Activated naive CD4-positive, alpha-beta T cell treated with anti-CD3 and anti-CD28 coated beads, Interleukin-2, amount 50 U/mL, for 24 hours (primary cell): ENCODE measurements at regions not wholly inside any gene's neighbourhood (a gene's known extent, or its start where the extent isn't known, plus 50 kb on each side); places are given as distances from the start of the nearest gene placed in this dataset.

Experiments used
- H3K27ac Mint-ChIP-seq: one replicate; pipeline ENCODE4 v1.8.0; 2021; ENCODE audit warnings: mild to moderate bottlenecking, mixed read lengths
- H3K27me3 Mint-ChIP-seq: one replicate; pipeline ENCODE4 v1.8.0; 2021; ENCODE audit warnings: mixed read lengths
- H3K36me3 Mint-ChIP-seq: one replicate; pipeline ENCODE4 v1.8.0; 2021; ENCODE audit warnings: mixed read lengths
- H3K4me1 Mint-ChIP-seq: one replicate; pipeline ENCODE4 v1.8.0; 2021; ENCODE audit warnings: mixed read lengths
- H3K4me3 Mint-ChIP-seq: one replicate; pipeline ENCODE4 v1.8.0; 2021; ENCODE audit warnings: mild to moderate bottlenecking, mixed read lengths
- H3K9me3 Mint-ChIP-seq: one replicate; pipeline ENCODE4 v1.8.0; 2021; ENCODE audit warnings: mixed read lengths

DNA sequence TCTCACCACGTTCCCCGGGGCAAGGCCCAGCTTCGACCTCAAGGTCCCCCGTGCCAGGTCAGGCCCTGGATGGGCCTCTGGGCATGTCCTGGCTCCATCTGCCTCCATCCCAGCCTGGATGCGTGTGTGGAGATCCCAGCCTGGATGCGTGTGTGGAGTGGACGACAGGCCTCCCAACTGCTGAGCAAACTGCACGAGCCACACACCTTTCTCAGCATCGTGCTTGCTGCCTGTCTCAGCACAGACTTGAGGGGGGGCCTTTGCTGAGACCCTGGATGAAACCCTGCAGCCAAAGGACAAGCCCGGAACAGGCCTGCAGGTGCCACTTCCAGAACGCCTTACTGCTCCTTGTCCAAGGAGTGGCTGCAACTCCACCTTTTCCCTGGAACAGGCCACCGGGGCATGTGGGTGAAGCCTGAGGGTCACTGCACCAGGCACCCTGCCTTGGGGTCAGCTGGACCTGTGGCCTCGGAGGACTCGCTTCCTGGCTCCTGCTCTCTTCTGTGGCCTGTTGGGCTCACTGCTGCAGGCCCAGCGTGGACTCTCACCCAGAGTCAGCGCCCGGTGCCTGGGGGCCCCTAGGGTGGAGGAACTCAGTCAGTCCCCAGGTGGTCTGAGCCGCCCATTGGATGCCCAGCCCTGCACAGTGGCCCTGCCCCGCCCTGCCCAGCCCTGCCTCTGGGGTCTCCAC lies 176.0 kb downstream of the KIF26A start:
- no peak overlapping the region for H3K4me3 Mint-ChIP-seq

DNA sequence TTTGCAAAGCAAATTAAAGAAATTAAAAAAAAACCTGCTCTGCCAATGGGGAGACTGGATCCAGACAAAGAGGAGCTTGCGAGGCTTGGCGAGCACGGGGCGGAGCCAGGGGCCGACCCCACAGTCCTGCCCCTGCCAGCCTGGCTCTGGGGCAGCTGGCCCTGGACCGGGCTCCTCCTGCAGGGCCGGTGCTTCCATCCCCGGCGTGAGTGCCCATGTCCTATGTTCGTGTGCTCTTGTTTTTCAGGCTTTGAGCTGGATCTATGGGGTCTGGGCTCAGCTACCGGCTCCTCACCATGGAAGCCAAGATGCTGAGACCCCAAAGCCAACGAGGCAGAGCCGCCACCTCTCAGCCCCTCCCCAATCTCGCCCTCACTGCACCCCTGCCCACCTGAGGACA lies 176.8 kb downstream of the KIF26A start:
- Mint-ChIP-seq H3K9me3 (no peaks in the 10 kb centered on the region), H3K27me3 (no peaks in the 10 kb centered on the region), H3K27ac (no peak overlapping the region), H3K4me3 (no peak overlapping the region), H3K4me1 (no peaks in the 10 kb centered on the region), H3K36me3 (peaks cover 1% of the 10 kb centered on the region)

More for the DNA sequence above, 176.0 kb downstream of the KIF26A start:
- no peaks in the 10 kb centered on the region for H3K4me1 Mint-ChIP-seq
- H3K27me3 Mint-ChIP-seq = no peaks in the 10 kb centered on the region
- no peak overlapping the region for H3K27ac Mint-ChIP-seq
- peaks cover 1% of the 10 kb centered on the region for H3K36me3 Mint-ChIP-seq
- no peaks in the 10 kb centered on the region for H3K9me3 Mint-ChIP-seq

DNA sequence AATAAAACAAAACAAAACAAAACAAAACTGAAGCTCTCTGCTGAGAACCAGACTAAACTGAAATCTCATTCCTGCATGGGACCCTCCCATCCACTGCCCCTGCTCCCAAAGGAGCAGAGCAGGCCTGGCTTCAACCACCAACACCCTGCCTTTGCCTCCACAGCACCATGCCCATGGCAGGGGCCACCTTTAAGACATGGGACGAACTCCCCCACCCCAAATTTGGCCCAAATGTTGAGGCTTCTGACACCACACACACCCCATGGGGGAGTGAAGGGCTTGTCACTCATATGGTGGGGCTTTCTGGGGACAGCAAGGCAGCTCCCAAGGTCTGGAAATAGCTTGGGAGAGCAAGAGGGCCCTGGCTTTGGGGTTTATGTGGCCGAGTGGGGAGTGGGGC lies 177.2 kb downstream of the KIF26A start:
- Mint-ChIP-seq H3K4me1 (no peaks in the 10 kb centered on the region), H3K27me3 (no peaks in the 10 kb centered on the region), H3K27ac (no peak overlapping the region)

DNA sequence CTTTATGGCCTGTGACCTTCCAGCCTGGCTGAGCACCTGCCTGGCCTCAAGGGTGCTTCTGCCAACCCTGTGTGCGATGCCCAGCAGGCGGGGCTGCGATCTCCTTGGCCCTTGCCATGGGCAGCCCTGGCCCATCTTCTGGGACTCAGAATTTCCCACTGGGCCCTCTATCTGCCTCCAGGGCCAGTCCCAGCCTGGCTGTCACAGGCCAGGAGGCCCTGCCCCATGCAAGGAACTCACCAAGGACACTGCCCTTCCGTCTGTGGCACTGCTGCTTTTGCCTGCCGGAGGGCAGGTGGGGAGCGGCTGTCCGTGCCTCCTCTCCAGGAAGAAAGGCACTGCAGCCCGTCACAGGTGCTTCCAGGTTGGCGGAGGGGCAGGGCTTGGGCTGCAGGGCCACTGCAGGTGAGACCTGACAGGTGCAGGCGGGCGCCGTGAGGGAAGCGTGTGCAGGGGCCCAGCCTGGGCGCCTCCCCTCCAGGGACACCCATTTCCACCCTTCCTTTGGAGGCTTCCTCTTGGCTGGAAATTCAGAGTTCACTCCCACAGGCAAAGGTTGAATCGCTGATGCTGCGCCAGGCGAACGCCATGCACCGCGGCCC lies 177.8 kb downstream of the KIF26A start:
- Mint-ChIP-seq H3K4me3 (no peak overlapping the region), H3K4me1 (no peaks in the 10 kb centered on the region), H3K36me3 (peaks cover 1% of the 10 kb centered on the region), H3K27ac (peak overlapping the region; percentile 46), H3K9me3 (no peaks in the 10 kb centered on the region), H3K27me3 (peaks cover 2% of the 10 kb centered on the region)

More for the DNA sequence above, 177.2 kb downstream of the KIF26A start:
- Mint-ChIP-seq H3K4me3 (no peak overlapping the region), H3K9me3 (no peaks in the 10 kb centered on the region), H3K36me3 (peaks cover 1% of the 10 kb centered on the region)

DNA sequence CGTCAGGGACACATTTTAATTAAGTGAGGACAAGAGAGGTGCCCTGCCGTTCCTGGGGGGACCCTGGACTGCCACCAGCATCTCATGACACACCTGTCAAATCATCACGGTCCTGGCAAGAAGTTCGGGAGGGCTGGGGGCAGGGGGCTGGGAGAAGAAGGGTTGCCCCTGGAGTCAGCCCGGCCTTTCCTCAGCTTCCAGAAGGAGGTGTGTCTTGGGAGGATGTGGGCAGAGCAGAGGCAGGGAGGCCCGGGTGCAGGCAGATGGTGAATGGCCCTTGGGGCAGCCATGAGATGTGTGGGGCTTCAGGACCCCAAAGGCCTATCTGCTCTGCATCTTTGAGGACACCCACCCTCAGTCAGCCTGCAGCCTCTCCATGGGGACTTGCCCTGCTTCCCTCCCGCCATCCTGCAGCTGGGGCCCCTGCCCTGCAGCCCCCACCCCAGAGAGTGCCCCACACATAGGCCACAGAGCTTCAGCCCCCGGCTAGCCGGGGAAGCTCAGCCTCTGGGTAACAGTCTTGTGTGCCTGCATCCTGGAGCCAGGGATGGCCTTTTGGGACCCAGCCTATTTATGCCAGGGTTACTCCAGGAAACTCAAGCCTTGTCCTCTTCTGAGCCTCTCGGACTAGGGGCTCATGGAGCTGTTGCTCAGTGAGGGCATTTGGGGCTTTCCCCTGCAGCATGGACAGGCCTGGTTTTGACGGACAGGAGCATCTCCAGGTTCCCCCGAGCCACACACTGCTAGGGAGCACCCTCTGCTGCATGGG lies 178.5 kb downstream of the KIF26A start:
- Mint-ChIP-seq H3K9me3 (no peaks in the 10 kb centered on the region), H3K4me1 (no peaks in the 10 kb centered on the region), H3K27me3 (peaks cover 2% of the 10 kb centered on the region), H3K4me3 (no peak overlapping the region), H3K27ac (peak overlapping the region; percentile 46), H3K36me3 (no peaks in the 10 kb centered on the region)

DNA sequence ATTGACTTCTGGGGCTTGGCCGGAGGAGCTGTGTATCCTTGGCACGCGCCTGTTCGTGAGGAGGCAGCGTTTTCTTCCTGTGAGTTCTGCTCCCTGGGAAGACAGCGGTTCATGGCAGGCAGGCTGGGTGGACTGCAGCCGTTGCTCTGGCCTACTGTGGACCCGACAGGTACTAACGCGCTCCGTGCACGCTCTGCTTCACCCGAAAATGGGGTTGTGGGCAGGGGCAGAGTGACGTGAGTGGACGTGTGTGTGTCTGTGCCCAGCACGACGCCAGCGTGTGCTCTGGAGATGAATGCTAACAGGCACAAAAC lies 179.1 kb downstream of the KIF26A start:
- Mint-ChIP-seq H3K9me3 (no peaks in the 10 kb centered on the region), H3K27me3 (peaks cover 2% of the 10 kb centered on the region), H3K36me3 (no peaks in the 10 kb centered on the region), H3K27ac (no peak overlapping the region), H3K4me1 (no peaks in the 10 kb centered on the region), H3K4me3 (no peak overlapping the region)

DNA sequence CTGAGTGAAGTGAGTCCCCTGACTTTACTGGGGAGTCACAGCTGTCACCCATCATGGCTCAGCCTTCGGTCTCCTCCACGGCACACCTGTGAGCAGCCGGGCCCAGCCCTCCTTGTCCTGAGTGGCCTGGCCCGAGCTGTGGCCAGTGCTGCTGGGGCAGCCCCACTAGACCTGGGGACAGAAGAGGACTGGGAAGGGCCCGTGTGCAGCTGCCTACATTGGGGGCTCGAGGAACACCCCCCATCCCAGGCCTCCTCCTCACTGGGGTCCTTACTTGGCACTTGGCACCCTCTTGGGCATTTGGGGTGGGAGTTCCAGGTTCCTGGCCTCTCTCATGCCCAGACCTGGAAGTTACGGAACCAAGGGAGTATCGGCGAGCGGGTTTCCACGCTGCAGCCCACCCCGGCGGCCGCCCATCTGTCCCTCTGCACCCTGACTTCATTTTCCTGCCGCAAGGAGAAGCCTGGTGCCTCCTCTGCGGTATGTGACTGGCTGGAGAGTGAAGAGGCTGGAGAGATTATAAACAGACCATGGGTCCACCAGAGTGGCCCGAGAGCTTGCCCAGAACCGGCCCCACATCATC lies 179.7 kb downstream of the KIF26A start:
- Mint-ChIP-seq H3K27ac (no peak overlapping the region), H3K36me3 (no peaks in the 10 kb centered on the region), H3K9me3 (no peaks in the 10 kb centered on the region), H3K27me3 (peaks cover 4% of the 10 kb centered on the region), H3K4me3 (no peak overlapping the region), H3K4me1 (no peaks in the 10 kb centered on the region)

DNA sequence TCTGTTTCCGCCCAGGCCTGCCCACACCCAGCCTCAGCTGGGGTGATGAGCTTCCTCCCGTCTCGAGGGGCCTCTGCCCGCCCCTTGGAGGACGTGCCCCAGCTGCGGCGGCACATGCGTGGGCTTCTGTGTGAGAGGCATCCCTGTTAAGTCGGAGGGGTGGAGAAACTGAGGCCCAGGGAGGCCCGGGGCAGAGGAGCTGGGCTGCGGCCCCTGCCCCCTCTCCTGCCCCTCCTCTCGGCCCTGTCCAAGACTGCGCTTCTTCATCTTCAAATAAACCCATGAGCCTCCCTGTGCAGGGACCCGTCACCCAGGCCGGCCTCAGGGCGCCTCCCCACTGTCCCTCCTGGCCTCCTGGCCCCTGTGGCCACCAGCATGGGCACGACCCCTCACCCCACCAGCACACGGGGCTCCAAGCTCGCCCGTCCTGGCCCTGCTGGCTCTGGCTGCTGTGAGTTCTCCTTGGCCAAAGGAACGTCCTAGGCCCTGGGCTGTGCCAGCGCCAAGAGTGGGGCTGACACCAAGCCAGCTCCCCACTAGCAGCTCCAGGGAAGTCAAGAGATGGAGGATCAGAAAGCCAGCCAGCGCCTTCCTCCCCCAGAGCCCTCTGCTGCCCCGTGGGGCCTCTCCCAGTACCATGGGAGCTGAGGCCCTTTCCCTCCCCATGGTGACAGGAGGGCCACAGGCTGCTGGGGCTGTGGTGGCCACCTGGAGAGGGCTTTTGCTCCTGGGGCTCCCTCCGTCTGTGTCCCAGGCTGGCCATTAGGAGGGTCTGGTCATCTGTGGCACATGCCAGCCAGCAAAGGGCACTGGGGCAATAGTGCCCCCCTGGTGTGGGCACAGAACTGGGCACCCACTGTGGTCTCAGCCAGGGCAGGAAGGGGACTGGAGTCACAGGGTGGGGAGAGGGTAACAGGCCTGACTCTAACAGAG lies 180.4 kb downstream of the KIF26A start:
- H3K9me3 Mint-ChIP-seq = no peaks in the 10 kb centered on the region

DNA sequence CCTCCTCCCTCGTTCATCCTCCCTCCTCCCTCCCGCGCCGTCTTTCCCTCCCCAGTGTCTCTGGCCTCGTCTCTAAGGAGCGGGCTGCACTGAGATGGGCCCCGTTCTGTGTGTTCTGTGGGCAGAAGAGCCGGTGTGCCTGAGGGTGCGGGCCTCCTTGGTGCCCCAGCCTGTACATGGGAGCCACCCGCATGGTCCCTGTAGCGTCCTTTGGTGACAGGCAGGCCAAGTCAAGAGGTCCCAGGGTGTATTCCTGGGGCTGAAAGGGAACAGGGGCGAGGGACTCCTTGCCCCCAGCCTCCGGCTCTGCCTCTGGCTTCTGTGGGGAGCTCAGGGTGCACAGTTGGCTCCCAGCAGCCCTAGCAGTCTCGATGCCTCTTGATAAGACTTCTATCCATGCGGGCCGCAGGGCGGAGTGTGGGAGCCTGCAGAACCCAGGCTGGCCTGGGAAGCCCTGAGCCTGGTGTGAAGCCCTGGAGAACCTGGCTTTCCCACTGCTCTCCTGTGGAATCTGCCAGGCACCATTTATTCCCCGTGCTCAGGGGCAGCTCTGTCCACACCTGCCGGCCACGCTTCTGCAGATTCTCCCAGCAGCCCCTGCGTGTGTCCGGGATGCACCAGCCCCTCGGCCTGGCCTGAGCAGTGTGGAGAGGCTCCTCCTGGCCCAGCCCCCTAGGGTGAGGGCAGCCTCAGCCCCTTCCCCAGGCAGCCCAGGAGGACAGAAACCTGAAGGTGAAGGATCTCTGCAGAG lies 181.3 kb downstream of the KIF26A start:
- Mint-ChIP-seq H3K4me3 (no peak overlapping the region), H3K27ac (no peak overlapping the region), H3K27me3 (peaks cover 4% of the 10 kb centered on the region), H3K4me1 (no peaks in the 10 kb centered on the region), H3K9me3 (no peaks in the 10 kb centered on the region), H3K36me3 (no peaks in the 10 kb centered on the region)

More for the DNA sequence above, 180.4 kb downstream of the KIF26A start:
- Mint-ChIP-seq H3K27ac (no peak overlapping the region), H3K36me3 (no peaks in the 10 kb centered on the region), H3K4me1 (no peaks in the 10 kb centered on the region), H3K27me3 (peaks cover 4% of the 10 kb centered on the region), H3K4me3 (no peak overlapping the region)

DNA sequence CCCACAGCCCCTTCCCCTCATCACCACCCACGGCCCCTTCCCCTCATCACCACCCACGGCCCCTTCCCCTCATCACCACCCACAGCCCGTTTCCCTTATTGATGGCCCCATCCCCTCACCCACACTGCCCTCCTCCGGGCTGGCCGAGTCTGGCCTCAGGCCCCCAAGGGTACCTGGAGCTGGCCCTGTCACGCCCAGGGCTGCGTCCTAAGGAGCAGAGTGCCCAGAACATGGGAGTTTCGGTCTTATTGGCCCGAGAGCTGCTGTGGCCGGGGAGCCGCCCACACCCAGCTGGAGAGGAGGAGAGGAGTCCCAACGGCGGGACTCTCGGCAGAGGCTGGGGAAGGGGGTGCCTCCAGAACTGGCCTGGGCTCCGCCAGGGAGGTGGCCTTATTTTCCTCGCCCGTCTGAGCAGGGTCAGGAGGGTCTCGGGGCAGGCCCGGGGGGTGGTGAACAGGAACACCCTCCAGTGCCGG lies 182.3 kb downstream of the KIF26A start:
- H3K36me3 Mint-ChIP-seq = no peaks in the 10 kb centered on the region

DNA sequence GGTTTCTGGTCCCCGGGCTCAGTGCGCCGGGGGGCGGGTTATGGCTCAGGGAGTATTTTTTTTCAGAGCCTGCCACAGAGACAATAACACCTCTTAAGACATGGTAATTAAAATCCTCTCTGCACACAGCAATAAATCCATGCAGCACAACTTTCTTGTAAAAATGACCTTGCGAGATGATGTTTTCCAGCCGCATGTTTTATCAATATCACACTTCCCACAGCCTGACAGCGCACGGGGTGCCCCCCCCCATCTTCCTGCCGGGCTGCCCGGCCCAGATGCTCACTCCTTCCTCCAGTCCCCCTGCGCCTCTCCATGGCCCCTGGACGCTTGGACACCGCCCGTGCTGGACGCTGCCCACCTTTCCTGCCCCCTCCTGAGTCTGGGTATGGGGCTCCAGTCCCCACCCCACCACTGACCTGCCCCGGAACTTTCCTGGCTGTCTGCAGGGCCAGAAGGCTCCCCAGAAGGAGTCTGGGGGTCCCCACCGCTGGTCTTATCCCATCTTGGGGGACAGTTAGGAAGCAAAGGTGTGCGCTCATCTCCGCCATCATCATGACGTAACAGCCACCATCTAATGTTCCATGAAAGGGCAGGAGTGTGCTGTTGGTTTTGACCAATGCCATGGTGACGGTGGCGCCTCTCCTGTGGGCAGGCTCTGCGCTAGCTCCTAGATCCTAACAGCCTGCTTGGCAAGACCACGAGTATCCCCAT lies 182.9 kb downstream of the KIF26A start:
- Mint-ChIP-seq H3K4me3 (no peak overlapping the region), H3K36me3 (no peaks in the 10 kb centered on the region), H3K9me3 (no peaks in the 10 kb centered on the region), H3K27ac (no peak overlapping the region), H3K27me3 (peaks cover 4% of the 10 kb centered on the region), H3K4me1 (no peaks in the 10 kb centered on the region)

More for the DNA sequence above, 182.3 kb downstream of the KIF26A start:
- Mint-ChIP-seq H3K4me1 (no peaks in the 10 kb centered on the region), H3K27me3 (peaks cover 4% of the 10 kb centered on the region), H3K4me3 (no peak overlapping the region), H3K27ac (no peak overlapping the region), H3K9me3 (no peaks in the 10 kb centered on the region)

DNA sequence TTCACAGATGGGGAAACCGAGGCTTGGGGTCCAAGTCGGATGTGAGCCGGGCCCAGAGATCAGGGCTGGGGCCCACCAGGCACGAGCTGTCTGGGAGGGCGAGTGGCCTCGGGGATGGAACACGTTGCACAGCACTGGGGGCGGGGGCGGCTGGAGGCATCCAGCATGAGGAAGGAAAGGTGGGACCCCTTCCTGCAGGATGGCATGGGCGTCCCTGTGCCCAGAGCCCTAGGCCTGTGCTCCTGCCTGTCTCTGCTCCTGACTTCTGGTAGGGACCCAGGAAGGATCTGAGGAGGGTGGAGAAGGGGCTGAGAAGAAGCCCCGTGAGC lies 183.4 kb downstream of the KIF26A start:
- Mint-ChIP-seq H3K36me3 (no peaks in the 10 kb centered on the region), H3K4me1 (no peaks in the 10 kb centered on the region), H3K4me3 (no peak overlapping the region), H3K27me3 (peaks cover 4% of the 10 kb centered on the region), H3K27ac (no peak overlapping the region), H3K9me3 (no peaks in the 10 kb centered on the region)

DNA sequence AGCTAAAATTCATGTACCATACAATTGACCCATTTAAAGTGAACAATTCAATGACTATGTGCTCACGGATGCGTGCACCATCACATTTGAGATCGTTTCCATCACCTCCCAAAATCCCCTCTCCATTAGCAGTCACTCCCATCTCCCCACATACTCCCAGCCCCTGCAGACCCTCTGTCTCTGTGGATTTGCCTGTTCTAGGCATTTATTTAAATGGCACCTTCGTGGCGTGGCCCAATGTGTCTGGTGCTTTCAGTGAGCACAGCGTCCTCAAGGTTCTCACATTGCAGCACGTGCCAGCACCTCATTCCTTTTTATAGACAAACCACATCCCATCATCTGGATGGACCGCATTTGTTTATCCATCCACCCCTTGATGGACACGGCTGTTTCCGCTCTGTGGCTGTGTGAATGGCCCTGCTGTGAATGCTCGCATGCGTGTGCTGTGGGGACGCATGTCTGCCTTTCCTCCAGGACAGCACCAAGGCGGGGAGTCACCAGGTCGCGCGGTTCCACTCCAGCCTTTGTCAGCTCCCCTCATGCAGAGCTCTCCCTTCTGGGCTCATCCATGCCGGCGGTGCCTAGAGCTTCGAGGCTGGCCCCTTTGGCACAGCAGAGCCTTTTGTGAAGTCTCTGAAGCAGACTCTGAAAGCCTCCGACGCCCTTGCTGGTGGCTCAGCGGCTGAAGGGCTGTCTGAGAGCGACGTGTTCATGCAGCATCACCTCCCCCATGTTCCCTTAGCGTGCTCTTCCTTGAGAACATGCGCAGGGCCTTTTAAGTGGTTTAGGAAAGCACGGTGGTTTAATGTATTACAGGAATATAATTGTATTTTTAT lies 184.4 kb downstream of the KIF26A start:
- Mint-ChIP-seq H3K27ac (no peak overlapping the region), H3K36me3 (no peaks in the 10 kb centered on the region), H3K4me1 (no peaks in the 10 kb centered on the region), H3K4me3 (no peak overlapping the region), H3K9me3 (no peaks in the 10 kb centered on the region), H3K27me3 (peaks cover 4% of the 10 kb centered on the region)
